NCI-H146 (cell line): ENCODE measurements at regions not wholly inside any gene's neighbourhood (a gene's known extent, or its start where the extent isn't known, plus 50 kb on each side); places are given as distances from the start of the nearest gene placed in this dataset.
"Not testable (repeated sequence)": the region's sequence is repeated elsewhere in the genome, so short reads cannot be mapped to it uniquely, and the experiment has no call there.

Experiments used
- DNase-seq: peaks from one replicate; lab custom pipeline; 2025; lab: John Stamatoyannopoulos, UW

GRCh38 chr4:4037399-4038138, 189.2 kb downstream of the OTOP1 start:
- DNase-seq: not testable (repeated sequence)

GRCh38 chr4:4045823-4046222, 180.9 kb downstream of the OTOP1 start:
- not testable (repeated sequence) for DNase-seq

- DNase-seq: not testable (repeated sequence)
These were observed 180.0 kb downstream of the OTOP1 start for GRCh38 chr4:4046686-4047085.

- DNase-seq: not testable (repeated sequence)
These were observed 179.5 kb downstream of the OTOP1 start for GRCh38 chr4:4047202-4047601.

GRCh38 chr4:4048227-4048626, 178.5 kb downstream of the OTOP1 start:
- DNase-seq: not testable (repeated sequence)

GRCh38 chr4:4050781-4051180, 175.9 kb downstream of the OTOP1 start:
- DNase-seq: not testable (repeated sequence)

- not testable (repeated sequence) for DNase-seq
These were observed 173.8 kb downstream of the OTOP1 start for GRCh38 chr4:4052933-4053332.

GRCh38 chr4:4057226-4057625, 169.5 kb downstream of the OTOP1 start:
- DNase-seq: not testable (repeated sequence)

GRCh38 chr4:4084171-4084570, 142.6 kb downstream of the OTOP1 start:
- DNase-seq: not testable (repeated sequence)

- not testable (repeated sequence) for DNase-seq
These were observed 136.9 kb downstream of the OTOP1 start for GRCh38 chr4:4089716-4090419.

GRCh38 chr4:4090720-4091119, 136.0 kb downstream of the OTOP1 start:
- not testable (repeated sequence) for DNase-seq

GRCh38 chr4:4092159-4092558, 134.6 kb downstream of the OTOP1 start:
- not testable (repeated sequence) for DNase-seq

- not testable (repeated sequence) for DNase-seq
These were observed 127.1 kb downstream of the OTOP1 start for GRCh38 chr4:4099610-4100009.

GRCh38 chr4:4106923-4107322, 119.8 kb downstream of the OTOP1 start:
- DNase-seq: not testable (repeated sequence)

GRCh38 chr4:4107411-4108107, 119.2 kb downstream of the OTOP1 start:
- peak; percentile 48 for DNase-seq

- not testable (repeated sequence) for DNase-seq
These were observed 111.3 kb downstream of the OTOP1 start for GRCh38 chr4:4115381-4115780.

GRCh38 chr4:4116901-4117300, 109.8 kb downstream of the OTOP1 start:
- DNase-seq: not testable (repeated sequence)

GRCh38 chr4:4134368-4134767, 92.4 kb downstream of the OTOP1 start:
- DNase-seq: not testable (repeated sequence)

- not testable (repeated sequence) for DNase-seq
These were observed 90.1 kb downstream of the OTOP1 start for GRCh38 chr4:4136621-4137020.
